ENCODE measurements at regions not wholly inside any gene's neighbourhood (a gene's known extent, or its start where the extent isn't known, plus 50 kb on each side); places are given as distances from the start of the nearest gene placed in this dataset.
A peak's percentile ranks its signal among the peaks of the same experiment; 100 is the strongest.

DNA sequence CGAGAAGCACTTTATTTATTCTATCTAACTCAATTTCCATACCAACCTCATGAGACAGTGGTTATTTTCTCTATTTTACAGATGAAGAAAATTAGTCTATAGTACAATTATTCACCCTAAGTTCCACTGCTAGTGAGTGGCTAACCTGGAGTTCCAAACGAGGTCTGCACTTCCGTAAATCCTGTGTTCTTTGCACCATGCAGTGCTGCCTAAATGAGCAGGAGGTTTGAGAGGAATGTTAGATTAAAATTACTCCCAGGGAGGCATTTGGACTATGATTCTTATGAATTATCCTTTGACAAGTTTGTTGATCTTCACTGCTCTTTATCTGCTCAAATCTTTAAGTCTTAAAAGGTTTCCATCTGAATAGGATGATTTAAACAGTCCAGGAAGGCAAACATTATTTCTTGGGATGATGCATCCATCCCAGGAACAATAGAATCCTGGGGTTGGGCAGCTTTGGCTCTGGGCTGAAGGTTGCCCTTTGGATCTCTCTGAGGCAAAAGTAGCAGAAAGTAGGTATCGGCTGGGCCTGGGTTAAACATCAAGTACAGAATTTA, 400.8 kb downstream of the REEP3 start:
- TF ChIP-seq, protein P1, sequence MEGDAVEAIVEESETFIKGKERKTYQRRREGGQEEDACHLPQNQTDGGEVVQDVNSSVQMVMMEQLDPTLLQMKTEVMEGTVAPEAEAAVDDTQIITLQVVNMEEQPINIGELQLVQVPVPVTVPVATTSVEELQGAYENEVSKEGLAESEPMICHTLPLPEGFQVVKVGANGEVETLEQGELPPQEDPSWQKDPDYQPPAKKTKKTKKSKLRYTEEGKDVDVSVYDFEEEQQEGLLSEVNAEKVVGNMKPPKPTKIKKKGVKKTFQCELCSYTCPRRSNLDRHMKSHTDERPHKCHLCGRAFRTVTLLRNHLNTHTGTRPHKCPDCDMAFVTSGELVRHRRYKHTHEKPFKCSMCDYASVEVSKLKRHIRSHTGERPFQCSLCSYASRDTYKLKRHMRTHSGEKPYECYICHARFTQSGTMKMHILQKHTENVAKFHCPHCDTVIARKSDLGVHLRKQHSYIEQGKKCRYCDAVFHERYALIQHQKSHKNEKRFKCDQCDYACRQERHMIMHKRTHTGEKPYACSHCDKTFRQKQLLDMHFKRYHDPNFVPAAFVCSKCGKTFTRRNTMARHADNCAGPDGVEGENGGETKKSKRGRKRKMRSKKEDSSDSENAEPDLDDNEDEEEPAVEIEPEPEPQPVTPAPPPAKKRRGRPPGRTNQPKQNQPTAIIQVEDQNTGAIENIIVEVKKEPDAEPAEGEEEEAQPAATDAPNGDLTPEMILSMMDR (IDR thresholded peaks at IDR 0.05; ENCODE audit: low read depth, low read length) = no peak
- no peak overlapping the region for H3K4me3 ChIP-seq (replicated peaks in 1 of 2; ENCODE audit: low read depth in 2 of 2, low read length in 2 of 2)
- no peak for DNase-seq (ENCODE audit: low read depth in 2 of 2)

- H3K4me3 ChIP-seq (replicated peaks in 1 of 2; ENCODE audit: low read depth in 2 of 2, low read length in 2 of 2) = no peak overlapping the region
Measured at GRCh38 chr10:63922468-63923284, 401.5 kb downstream of the REEP3 start.

DNA sequence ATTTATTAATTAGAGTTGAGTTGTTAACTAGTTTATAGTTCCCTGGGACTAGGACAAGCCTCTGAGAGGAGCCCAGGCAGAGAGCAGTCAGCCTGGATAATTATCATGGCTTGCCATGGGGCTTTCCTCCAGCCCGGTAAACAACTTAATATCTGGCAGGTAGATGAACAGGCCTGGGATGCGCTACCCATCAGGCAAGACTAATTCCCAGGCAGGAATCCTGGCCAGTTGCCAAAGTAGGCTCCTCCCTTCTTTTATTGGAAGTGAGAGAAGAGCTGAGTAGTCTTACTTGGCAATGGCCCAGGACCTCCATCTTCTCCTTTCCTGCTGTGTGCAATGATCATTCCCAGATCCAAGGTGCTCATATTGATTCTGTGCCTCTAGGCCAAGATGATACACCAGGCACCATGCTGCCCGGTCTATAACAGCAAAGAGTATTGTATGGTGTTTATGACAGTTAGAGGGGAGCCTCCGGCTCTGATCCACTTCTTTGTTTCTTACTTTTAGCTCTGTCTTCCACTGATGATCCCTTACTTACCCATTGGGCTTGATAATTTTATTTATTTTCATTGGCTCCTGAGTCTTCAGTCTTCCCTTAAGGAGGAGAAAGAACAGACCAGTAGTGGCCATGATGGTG, 408.7 kb downstream of the REEP3 start:
- DNase-seq (ENCODE audit: low read depth in 2 of 2) = no peak
- TF ChIP-seq, protein P1 (IDR thresholded peaks at IDR 0.05; ENCODE audit: low read depth, low read length) = no peak

More at GRCh38 chr10:63922468-63923284, 401.5 kb downstream of the REEP3 start:
- TF ChIP-seq, protein P1 (IDR thresholded peaks at IDR 0.05; ENCODE audit: low read depth, low read length) = no peak
- peak in 1 of 2 donors; percentile 6 for DNase-seq (ENCODE audit: low read depth in 2 of 2)

GRCh38 chr10:63930584-63930983, 409.4 kb downstream of the REEP3 start:
- TF ChIP-seq, protein P1 (IDR thresholded peaks at IDR 0.05; ENCODE audit: low read depth, low read length) = no peak
- no peak overlapping the region for H3K4me3 ChIP-seq (replicated peaks in 1 of 2; ENCODE audit: low read depth in 2 of 2, low read length in 2 of 2)
- no peak for DNase-seq (ENCODE audit: low read depth in 2 of 2)

More for the DNA sequence above, 408.7 kb downstream of the REEP3 start:
- no peak overlapping the region for H3K4me3 ChIP-seq (replicated peaks in 1 of 2; ENCODE audit: low read depth in 2 of 2, low read length in 2 of 2)

- H3K4me3 ChIP-seq (replicated peaks in 1 of 2; ENCODE audit: low read depth in 2 of 2, low read length in 2 of 2) = no peak overlapping the region
- DNase-seq (ENCODE audit: low read depth in 2 of 2) = peak; percentile 3 to 5
- TF ChIP-seq, protein P1 (IDR thresholded peaks at IDR 0.05; ENCODE audit: low read depth, low read length) = peak; percentile 10
Measured at GRCh38 chr10:63935705-63936104, 414.5 kb downstream of the REEP3 start.

- TF ChIP-seq, protein P1 (IDR thresholded peaks at IDR 0.05; ENCODE audit: low read depth, low read length) = no peak
- DNase-seq (ENCODE audit: low read depth in 2 of 2) = no peak
- H3K4me3 ChIP-seq (replicated peaks in 1 of 2; ENCODE audit: low read depth in 2 of 2, low read length in 2 of 2) = no peak overlapping the region
Measured at GRCh38 chr10:63940277-63940922, 419.2 kb downstream of the REEP3 start.
